Testis (tissue), 2 donors: ENCODE measurements at regions not wholly inside any gene's neighbourhood (a gene's known extent, or its start where the extent isn't known, plus 50 kb on each side); places are given as distances from the start of the nearest gene placed in this dataset.

Experiments used
- DNase-seq: peaks from one replicate; pipeline ENCODE4 v3.0.0-alpha.2; 2019
- H3K27ac ChIP-seq, 2 donors: fragments of 200-600 bp; sonication (generic); one replicate each; pipeline ENCODE4 v1.5.1; 2019
- H3K27me3 ChIP-seq: fragments of 200-600 bp; sonication (generic); one replicate; pipeline ENCODE4 v1.5.1; 2019
- H3K36me3 ChIP-seq: fragments of 200-600 bp; sonication (generic); one replicate; pipeline ENCODE4 v1.5.1; 2017; ENCODE audit warnings: low read depth; ENCODE audit errors: missing control alignments
- H3K4me1 ChIP-seq: fragments of 200-600 bp; sonication (generic); one replicate; pipeline ENCODE4 v1.5.1; 2019
- H3K4me3 ChIP-seq, 2 donors: fragments of 200-600 bp; sonication (generic); one replicate each; pipeline ENCODE4 v1.5.1; 2017 to 2019
- H3K9me3 ChIP-seq: fragments of 200-600 bp; sonication (generic); one replicate; pipeline ENCODE4 v1.5.1; 2017
- CTCF ChIP-seq, 3 experiments: fragments of 450-650 bp in 2 of 3; fragments of 200-600 bp in 1 of 3; sonication (generic) in 1 of 3; IDR thresholded peaks; one replicate each; pipeline ENCODE4 v1.5.1; 2016 to 2019; ENCODE audit warnings: antibody characterized with exemption in 3 of 3, mild to moderate bottlenecking in 2 of 3, moderate library complexity in 1 of 3
- POLR2A ChIP-seq: fragments of 450-650 bp; IDR thresholded peaks from one replicate; pipeline ENCODE4 v1.6.1; 2017; ENCODE audit warnings: antibody characterized with exemption, mild to moderate bottlenecking, moderate library complexity
- WGBS, 2 donors: methylation state at CpG; one replicate each; pipeline ENCODE4 v1.1.5; 2018; 5-methylcytosine and 5-hydroxymethylcytosine counted together
- intact Hi-C: fragments of 100-400 bp; cut with DNase I; formaldehyde crosslinking; loops from one replicate; pipeline ENCODE4 v1.15.1; 2023; ENCODE audit warnings: low total_unique reads

- H3K27me3 ChIP-seq = no peaks in the 10 kb centered on the region
- peaks cover 3% of the 10 kb centered on the region for H3K4me1 ChIP-seq
- H3K36me3 ChIP-seq = no peaks in the 10 kb centered on the region
- no peak overlapping the region for H3K27ac ChIP-seq
- no peak for DNase-seq
- 39 to 55% methylated on average over 2 of the region's 2 CpGs for WGBS, 2 donors
- intact Hi-C loops = no loop called here
- H3K4me3 ChIP-seq = no peak overlapping the region
- H3K9me3 ChIP-seq = no peaks in the 10 kb centered on the region
- TF ChIP-seq POLR2A = no peak
- TF ChIP-seq CTCF (IDR thresholded peaks at IDR 0.05) = no peak
Observed at GRCh38 chr6:153729189-153729588, 309.9 kb upstream of the OPRM1 start.

DNA sequence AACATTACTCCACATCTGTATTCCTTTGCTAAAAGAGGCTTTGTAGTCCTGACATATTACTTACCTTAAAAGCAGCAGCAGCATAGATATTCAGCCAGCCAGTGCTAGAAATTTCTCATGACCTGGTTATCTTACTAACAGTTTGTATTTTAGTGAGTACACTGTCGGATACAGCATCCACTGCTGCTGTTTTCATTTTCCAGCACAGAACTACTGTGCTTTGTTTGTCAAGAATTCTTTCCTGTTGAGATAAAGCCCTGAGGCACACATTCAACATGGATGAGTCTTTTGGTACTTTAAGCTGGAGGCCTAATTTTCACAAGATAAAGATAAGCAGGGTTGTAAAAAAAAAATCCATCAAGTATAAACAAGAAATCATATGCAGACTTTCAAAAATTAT is 311.2 kb upstream of the OPRM1 start:
- TF ChIP-seq CTCF (IDR thresholded peaks at IDR 0.05) (no peak), POLR2A (no peak)
- no peak overlapping the region for H3K4me3 ChIP-seq
- H3K36me3 ChIP-seq = no peaks in the 10 kb centered on the region
- no peak for DNase-seq
- no peaks in the 10 kb centered on the region for H3K27me3 ChIP-seq
- peaks cover 3% of the 10 kb centered on the region for H3K4me1 ChIP-seq
- no peak overlapping the region for H3K27ac ChIP-seq
- no peaks in the 10 kb centered on the region for H3K9me3 ChIP-seq
- WGBS, 2 donors = 37 to 57% methylated on average over 1 of the region's 1 CpG
- intact Hi-C loops = no loop called here

DNA sequence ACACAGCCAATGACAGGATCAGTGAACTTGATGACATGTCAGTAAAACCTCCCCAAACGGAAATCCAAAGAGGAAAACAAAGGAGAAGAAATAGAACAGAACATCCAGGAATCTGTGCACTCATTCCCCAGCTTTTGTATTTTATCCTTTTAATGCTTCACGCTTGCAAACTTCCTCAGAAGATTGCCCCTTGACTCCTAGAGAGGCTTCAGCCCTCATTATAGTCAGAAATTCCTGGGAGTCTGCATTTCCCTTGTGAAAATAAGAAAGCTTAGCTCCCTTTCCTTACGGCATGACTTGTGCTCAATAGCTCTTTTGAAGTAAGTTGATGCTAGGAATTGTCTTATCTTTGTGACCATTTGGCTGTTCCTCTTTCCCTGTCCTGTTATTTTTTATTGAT is 313.6 kb upstream of the OPRM1 start:
- intact Hi-C loops = no loop called here
- Histone ChIP-seq H3K27ac (no peak overlapping the region), H3K4me1 (peaks cover 3% of the 10 kb centered on the region), H3K27me3 (no peaks in the 10 kb centered on the region), H3K36me3 (no peaks in the 10 kb centered on the region), H3K4me3 (no peak overlapping the region), H3K9me3 (no peaks in the 10 kb centered on the region)
- WGBS, 2 donors = 51 to 52% methylated on average over 3 of the region's 3 CpGs
- TF ChIP-seq CTCF (IDR thresholded peaks at IDR 0.05) (no peak), POLR2A (no peak)
- no peak for DNase-seq

DNA sequence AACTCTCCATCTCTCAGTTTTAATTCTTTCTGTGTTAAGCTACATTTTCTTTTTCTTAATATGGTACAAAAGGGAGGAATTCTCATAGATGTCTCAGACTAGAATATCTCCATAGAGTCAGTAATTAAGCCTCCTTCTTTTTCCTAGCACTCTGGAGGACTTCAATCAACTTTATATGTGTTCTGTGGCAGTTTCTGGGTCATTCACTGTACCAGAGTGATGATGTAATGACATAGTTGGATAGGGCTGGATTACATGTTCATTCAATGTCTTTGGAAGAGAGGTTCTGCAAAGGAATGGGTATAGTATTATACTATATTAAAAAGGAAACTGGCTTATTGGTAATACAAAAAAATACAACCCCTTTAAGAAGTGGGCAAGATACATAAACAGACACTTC is 318.3 kb upstream of the OPRM1 start:
- Histone ChIP-seq H3K4me3 (no peak overlapping the region), H3K27ac (no peak overlapping the region), H3K9me3 (no peaks in the 10 kb centered on the region), H3K27me3 (no peaks in the 10 kb centered on the region), H3K4me1 (peaks cover 3% of the 10 kb centered on the region), H3K36me3 (no peaks in the 10 kb centered on the region)
- intact Hi-C loops = no loop called here
- no peak for TF ChIP-seq POLR2A
- no peak for TF ChIP-seq CTCF (IDR thresholded peaks at IDR 0.05)
- DNase-seq = no peak

DNA sequence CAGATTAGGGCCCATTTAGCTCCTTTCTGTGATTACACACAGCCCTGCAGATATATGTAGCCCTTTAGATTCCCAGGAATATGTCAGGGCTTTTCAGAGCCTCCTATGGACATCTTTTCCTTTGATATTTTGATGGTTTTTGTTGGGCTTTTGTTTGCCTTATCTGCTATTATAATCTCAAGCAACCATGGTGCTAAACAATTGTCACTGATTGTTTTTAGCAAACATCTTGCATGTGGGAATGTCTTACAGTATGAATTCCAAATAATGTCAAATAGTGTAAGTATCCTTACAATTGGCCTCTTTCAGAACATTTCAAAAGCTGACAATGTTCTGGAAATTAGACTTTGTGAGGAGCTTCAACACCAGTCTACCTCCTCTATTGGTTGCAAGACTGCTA is 333.6 kb upstream of the OPRM1 start:
- TF ChIP-seq CTCF (IDR thresholded peaks at IDR 0.05) (no peak), POLR2A (no peak)
- H3K4me3 ChIP-seq = no peak overlapping the region
- no peak overlapping the region for H3K27ac ChIP-seq
- H3K9me3 ChIP-seq = no peaks in the 10 kb centered on the region
- H3K27me3 ChIP-seq = no peaks in the 10 kb centered on the region
- no peak for DNase-seq
- no peaks in the 10 kb centered on the region for H3K4me1 ChIP-seq
- intact Hi-C loops = no loop called here
- no peaks in the 10 kb centered on the region for H3K36me3 ChIP-seq
